B cell (primary cell): ENCODE measurements at regions not wholly inside any gene's neighbourhood (a gene's known extent, or its start where the extent isn't known, plus 50 kb on each side); places are given as distances from the start of the nearest gene placed in this dataset.

Experiments
- ATAC-seq: fragments of 200-7000 bp; cut with Tn5 transposase; one replicate; pipeline ENCODE4 v1.10.0; 2021; ENCODE audit warnings: low read depth, mild to moderate bottlenecking, moderate number of reproducible peaks, moderate library complexity
- CTCF ChIA-PET: fragments of 350-600 bp; sonication (Branson Sonifier 250); formaldehyde crosslinking; loops from one replicate; lab custom pipeline; 2021; ENCODE audit warnings: antibody characterized with exemption, inconsistent platforms; lab: Charles Lee
- POLR2A ChIA-PET: fragments of 350-600 bp; sonication (Branson Sonifier 250); formaldehyde crosslinking; loops from one replicate; lab custom pipeline; 2021; ENCODE audit warnings: antibody characterized with exemption; lab: Charles Lee
- DNase-seq: peaks from one replicate; pipeline ENCODE4 v3.0.0; 2013
- H2AFZ ChIP-seq: 2 replicates; pipeline ENCODE4 v1.6.1; 2012; ENCODE audit warnings: mild to moderate bottlenecking, low read depth, low read length; ENCODE audit not compliant: insufficient read depth, poor library complexity, severe bottlenecking
- H3K27ac ChIP-seq, 2 donors: 1 replicate in 1 of 2; 2 replicates in 1 of 2; pipeline ENCODE4 v1.5.1; 2012 to 2013; ENCODE audit warnings: low read length in 2 of 2, mild to moderate bottlenecking in 2 of 2, moderate library complexity in 1 of 2
- H3K27me3 ChIP-seq, 4 experiments: fragments of 200-600 bp in 1 of 4; sonication (generic) in 1 of 4; replicated peaks in 1 of 4; 1 replicate in 2 of 4; 2 replicates in 2 of 4; pipeline versions ENCODE4 v1.6.1 to v1.7.0; 2013 to 2016; ENCODE audit warnings: low read length in 3 of 4, mild to moderate bottlenecking in 2 of 4, mixed read lengths in 1 of 4, moderate library complexity in 1 of 4; ENCODE audit not compliant: insufficient read depth in 4 of 4, control insufficient read depth in 3 of 4; ENCODE audit errors: control extremely low read depth in 1 of 4
- H3K36me3 ChIP-seq, 2 experiments: replicated peaks in 1 of 2; 1 replicate in 1 of 2; 2 replicates in 1 of 2; pipeline versions ENCODE4 v1.6.1 to v1.7.1; 2013; ENCODE audit warnings: low read length in 1 of 2; ENCODE audit not compliant: insufficient read depth in 2 of 2, control insufficient read depth in 1 of 2; ENCODE audit errors: control extremely low read depth in 1 of 2, extremely low read depth in 1 of 2
- H3K4me1 ChIP-seq, 2 donors: fragments of 200-600 bp in 1 of 2; sonication (generic) in 1 of 2; 1 replicate in 1 of 2; 2 replicates in 1 of 2; pipeline versions ENCODE4 v1.5.1 to v1.6.1; 2013 to 2017; ENCODE audit warnings: low read length in 2 of 2; ENCODE audit not compliant: control insufficient read depth in 2 of 2, insufficient read depth in 2 of 2
- H3K4me2 ChIP-seq: replicated peaks from 2 replicates; pipeline ENCODE3; 2012; ENCODE audit warnings: mild to moderate bottlenecking, low read depth, low read length; ENCODE audit not compliant: poor library complexity, severe bottlenecking
- H3K4me3 ChIP-seq, 5 experiments: fragments of 200-600 bp in 1 of 5; sonication (generic) in 1 of 5; 1 replicate in 3 of 5; 2 replicates in 2 of 5; pipeline versions ENCODE4 v1.5.1 to v1.7.0; 2011 to 2016; ENCODE audit warnings: low read length in 4 of 5, mild to moderate bottlenecking in 4 of 5, low read depth in 2 of 5, control low read depth in 1 of 5, moderate library complexity in 1 of 5; ENCODE audit not compliant: insufficient read depth in 1 of 5; ENCODE audit errors: control extremely low read depth in 1 of 5, extremely low read depth in 1 of 5
- H3K79me2 ChIP-seq: fragments of 200-600 bp; sonication (generic); one replicate; pipeline ENCODE4 v1.6.0; 2016; ENCODE audit warnings: low read length; ENCODE audit not compliant: control insufficient read depth, insufficient read depth
- H3K9ac ChIP-seq: fragments of 200-600 bp; sonication (generic); 2 replicates; pipeline ENCODE4 v1.6.1; 2017; ENCODE audit warnings: mild to moderate bottlenecking, low read length, moderate library complexity
- H3K9me3 ChIP-seq, 3 donors: one replicate each; pipeline versions ENCODE4 v1.6.1 to v1.7.1; 2013; ENCODE audit warnings: low read length in 2 of 3; ENCODE audit not compliant: control insufficient read depth in 2 of 3, insufficient read depth in 1 of 3; ENCODE audit errors: control extremely low read depth in 1 of 3
- H4K20me1 ChIP-seq: 2 replicates; pipeline ENCODE4 v1.6.0; 2012; ENCODE audit warnings: mild to moderate bottlenecking, low read length; ENCODE audit not compliant: insufficient read depth, control insufficient read depth, poor library complexity, severe bottlenecking
- H3K27ac Mint-ChIP-seq: one replicate; pipeline ENCODE4 v1.8.0; 2021; ENCODE audit warnings: mixed read lengths
- H3K27me3 Mint-ChIP-seq: one replicate; pipeline ENCODE4 v1.8.0; 2021; ENCODE audit warnings: mixed read lengths
- H3K4me1 Mint-ChIP-seq: one replicate; pipeline ENCODE4 v1.8.0; 2021; ENCODE audit warnings: mixed read lengths
- H3K4me3 Mint-ChIP-seq: one replicate; pipeline ENCODE4 v1.8.0; 2021; ENCODE audit warnings: mixed read lengths
- H3K9me3 Mint-ChIP-seq: one replicate; pipeline ENCODE4 v1.8.0; 2022; ENCODE audit warnings: mixed read lengths; ENCODE audit not compliant: insufficient read depth
- EZH2 ChIP-seq: IDR thresholded peaks from 2 replicates; pipeline ENCODE4 v1.6.1; 2012; ENCODE audit warnings: borderline replicate concordance, low read depth, mild to moderate bottlenecking, moderate library complexity, low read length; ENCODE audit not compliant: insufficient read depth, poor library complexity, severe bottlenecking
- WGBS: methylation state at CpG from one replicate; pipeline ENCODE4 v1.1.5; 2013; ENCODE audit warnings: missing lambda C conversion rate; ENCODE audit not compliant: insufficient coverage; 5-methylcytosine and 5-hydroxymethylcytosine counted together
- intact Hi-C: fragments of 100-400 bp; cut with micrococcal nuclease; formaldehyde crosslinking; loops from one replicate; pipeline ENCODE4 v1.10.0; 2022
- TF ChIP-seq, protein P1 (sequence below): fragments of 200-600 bp; IDR thresholded peaks from one replicate; pipeline ENCODE4 v1.8.0; 2022; ENCODE audit warnings: antibody characterized with exemption, mild to moderate bottlenecking

DNA sequence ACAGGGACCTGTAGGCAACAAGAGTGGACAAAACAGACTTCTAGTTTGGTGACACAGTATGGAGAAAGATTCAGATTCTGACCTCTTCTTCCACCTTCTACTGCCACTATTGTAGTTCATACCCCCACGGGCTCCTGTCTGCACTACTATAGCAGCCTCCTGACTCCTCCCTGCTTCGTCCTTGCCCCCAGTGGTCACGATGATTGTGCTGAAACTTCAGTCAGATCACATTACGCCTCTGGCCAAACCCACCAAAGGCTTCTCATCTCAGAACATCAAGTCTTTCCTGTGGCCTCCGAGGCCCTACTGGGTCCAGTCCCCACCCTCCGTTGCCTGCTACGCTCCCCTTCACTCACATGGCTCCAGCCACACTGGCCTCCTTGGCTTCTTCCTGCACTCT lies 147.6 kb downstream of the CYP26B1 start:
- H3K9me3 Mint-ChIP-seq = no peaks in the 10 kb centered on the region
- H2AFZ ChIP-seq = no peak overlapping the region
- H3K4me1 ChIP-seq = no peaks in the 10 kb centered on the region
- DNase-seq = no peak
- no peak overlapping the region for H3K27ac ChIP-seq
- no peaks in the 10 kb centered on the region for H3K4me1 Mint-ChIP-seq
- no peak for ATAC-seq
- H3K27ac Mint-ChIP-seq = no peak overlapping the region
- H3K27me3 Mint-ChIP-seq = peaks cover 12% of the 10 kb centered on the region
- H3K4me2 ChIP-seq = no peak overlapping the region
- intact Hi-C loops = no loop called here
- POLR2A ChIA-PET = no interaction called here
- H3K9me3 ChIP-seq = peaks cover 0 to 6% (median 0%) of the 10 kb centered on the region in 3 donors
- no peaks in the 10 kb centered on the region for H3K79me2 ChIP-seq
- CTCF ChIA-PET = no interaction called here
- no peak overlapping the region for H3K4me3 Mint-ChIP-seq
- H3K4me3 ChIP-seq = no peak overlapping the region
- no peaks in the 10 kb centered on the region for H3K36me3 ChIP-seq
- TF ChIP-seq, protein P1, sequence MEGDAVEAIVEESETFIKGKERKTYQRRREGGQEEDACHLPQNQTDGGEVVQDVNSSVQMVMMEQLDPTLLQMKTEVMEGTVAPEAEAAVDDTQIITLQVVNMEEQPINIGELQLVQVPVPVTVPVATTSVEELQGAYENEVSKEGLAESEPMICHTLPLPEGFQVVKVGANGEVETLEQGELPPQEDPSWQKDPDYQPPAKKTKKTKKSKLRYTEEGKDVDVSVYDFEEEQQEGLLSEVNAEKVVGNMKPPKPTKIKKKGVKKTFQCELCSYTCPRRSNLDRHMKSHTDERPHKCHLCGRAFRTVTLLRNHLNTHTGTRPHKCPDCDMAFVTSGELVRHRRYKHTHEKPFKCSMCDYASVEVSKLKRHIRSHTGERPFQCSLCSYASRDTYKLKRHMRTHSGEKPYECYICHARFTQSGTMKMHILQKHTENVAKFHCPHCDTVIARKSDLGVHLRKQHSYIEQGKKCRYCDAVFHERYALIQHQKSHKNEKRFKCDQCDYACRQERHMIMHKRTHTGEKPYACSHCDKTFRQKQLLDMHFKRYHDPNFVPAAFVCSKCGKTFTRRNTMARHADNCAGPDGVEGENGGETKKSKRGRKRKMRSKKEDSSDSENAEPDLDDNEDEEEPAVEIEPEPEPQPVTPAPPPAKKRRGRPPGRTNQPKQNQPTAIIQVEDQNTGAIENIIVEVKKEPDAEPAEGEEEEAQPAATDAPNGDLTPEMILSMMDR = no peak
- no peak for TF ChIP-seq EZH2
- H3K27me3 ChIP-seq = no peaks in the 10 kb centered on the region
- H3K9ac ChIP-seq = no peak overlapping the region
- no peaks in the 10 kb centered on the region for H4K20me1 ChIP-seq
- 62% methylated on average over 7 of the region's 7 CpGs for WGBS

GRCh38 chr2:71999580-71999979 lies 148.1 kb downstream of the CYP26B1 start:
- Histone ChIP-seq H3K36me3 (no peaks in the 10 kb centered on the region), H3K4me1 (no peaks in the 10 kb centered on the region), H3K9me3 (peaks cover 0 to 3% (median 0%) of the 10 kb centered on the region in 3 donors), H3K4me2 (no peak overlapping the region), H3K9ac (no peak overlapping the region), H2AFZ (no peak overlapping the region), H4K20me1 (no peaks in the 10 kb centered on the region), H3K4me3 (no peak overlapping the region), H3K27ac (no peak overlapping the region), H3K79me2 (no peaks in the 10 kb centered on the region), H3K27me3 (no peaks in the 10 kb centered on the region)
- no peak overlapping the region for H3K27ac Mint-ChIP-seq
- DNase-seq (no peak), ATAC-seq (no peak)
- TF ChIP-seq, protein P1 = no peak
- TF ChIP-seq EZH2 = no peak
- no peaks in the 10 kb centered on the region for H3K9me3 Mint-ChIP-seq
- no peaks in the 10 kb centered on the region for H3K4me1 Mint-ChIP-seq
- intact Hi-C loops = no loop called here
- 76% methylated on average over 4 of the region's 5 CpGs for WGBS
- ChIA-PET CTCF (no interaction called here), POLR2A (no interaction called here)
- peaks cover 12% of the 10 kb centered on the region for H3K27me3 Mint-ChIP-seq
- H3K4me3 Mint-ChIP-seq = no peak overlapping the region
